ENCODE measurements at regions not wholly inside any gene's neighbourhood (a gene's known extent, or its start where the extent isn't known, plus 50 kb on each side); places are given as distances from the start of the nearest gene placed in this dataset.
"Not testable (repeated sequence)": the region's sequence is repeated elsewhere in the genome, so short reads cannot be mapped to it uniquely, and the experiment has no call there.

GRCh38 chr4:64807821-64808220, 398.6 kb upstream of the TECRL start:
- DNase-seq, result no peak

- DNase-seq, result no peak
Measured at GRCh38 chr4:64799751-64800150, 390.5 kb upstream of the TECRL start.

GRCh38 chr4:64798828-64799227, 389.6 kb upstream of the TECRL start:
- not testable (repeated sequence) for DNase-seq

GRCh38 chr4:64796581-64796980, 387.3 kb upstream of the TECRL start:
- DNase-seq, result no peak

DNA sequence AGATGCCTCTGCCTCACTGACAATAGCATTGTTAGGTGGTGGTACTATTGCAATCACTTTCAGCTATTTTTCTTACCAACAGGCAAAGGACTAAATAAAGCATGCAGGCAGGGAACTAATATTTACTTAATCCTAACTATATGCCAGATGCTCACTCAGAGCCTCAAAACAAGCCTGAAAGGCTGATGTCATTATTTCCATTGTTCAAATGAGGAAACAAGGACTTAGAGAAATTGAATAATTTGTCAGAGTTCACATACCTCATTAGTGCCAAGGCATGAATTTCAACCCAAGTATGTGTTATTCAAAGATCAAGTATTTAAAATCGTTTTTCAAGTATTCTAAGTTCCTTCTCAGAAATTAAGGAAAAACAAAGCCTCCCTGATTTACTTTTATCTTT, 374.9 kb upstream of the TECRL start:
- no peak for DNase-seq

- peak; percentile 6 to 23 (median 21) for DNase-seq
Measured at GRCh38 chr4:64781737-64782326, 372.6 kb upstream of the TECRL start.

- DNase-seq, result no peak
Measured at GRCh38 chr4:64780664-64781063, 371.4 kb upstream of the TECRL start.

- no peak for DNase-seq
Measured at GRCh38 chr4:64777286-64777685, 368.0 kb upstream of the TECRL start.

GRCh38 chr4:64776820-64777219, 367.6 kb upstream of the TECRL start:
- no peak for DNase-seq

DNA sequence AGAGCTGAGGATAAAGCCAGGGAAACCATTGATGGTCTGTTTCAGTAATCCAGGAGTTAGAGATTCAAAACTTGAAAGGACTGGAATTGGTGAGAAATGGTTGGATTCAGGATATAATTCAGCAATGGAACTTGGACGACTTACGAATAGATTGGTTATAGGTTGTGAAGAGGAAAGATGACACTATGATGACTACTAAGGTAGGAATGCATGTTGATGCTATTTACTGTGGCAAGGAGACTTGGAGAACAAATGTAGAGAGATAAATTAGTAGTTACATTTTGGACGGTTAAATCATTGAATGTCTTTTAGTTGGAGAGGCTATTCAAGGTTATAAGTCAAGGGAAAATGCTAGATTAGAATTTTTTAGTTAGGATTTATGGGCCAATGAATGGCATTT, 365.4 kb upstream of the TECRL start:
- no peak for DNase-seq

DNA sequence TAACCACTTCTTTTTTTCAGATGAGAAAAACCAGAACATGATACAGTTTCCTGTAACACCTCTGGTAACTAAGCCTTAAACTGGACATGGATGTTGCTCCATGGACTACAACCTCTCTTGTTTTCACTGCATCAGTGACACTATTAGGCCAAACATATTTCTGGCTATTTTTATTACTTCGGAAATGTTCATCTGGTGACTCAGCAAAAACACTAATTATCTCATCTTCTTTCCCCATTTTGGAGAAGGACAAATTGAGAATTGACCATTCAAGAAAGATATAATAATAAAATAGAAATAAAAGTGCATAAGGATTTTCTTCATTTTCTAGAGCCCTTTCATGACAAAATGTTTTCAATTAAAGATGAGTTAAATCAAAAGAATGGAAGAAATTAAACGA, 361.9 kb upstream of the TECRL start:
- no peak for DNase-seq

GRCh38 chr4:64767547-64767946, 358.3 kb upstream of the TECRL start:
- no peak for DNase-seq

GRCh38 chr4:64766565-64766964, 357.3 kb upstream of the TECRL start:
- DNase-seq, result no peak

- DNase-seq, result no peak
Measured at GRCh38 chr4:64756016-64756415, 346.8 kb upstream of the TECRL start.

DNA sequence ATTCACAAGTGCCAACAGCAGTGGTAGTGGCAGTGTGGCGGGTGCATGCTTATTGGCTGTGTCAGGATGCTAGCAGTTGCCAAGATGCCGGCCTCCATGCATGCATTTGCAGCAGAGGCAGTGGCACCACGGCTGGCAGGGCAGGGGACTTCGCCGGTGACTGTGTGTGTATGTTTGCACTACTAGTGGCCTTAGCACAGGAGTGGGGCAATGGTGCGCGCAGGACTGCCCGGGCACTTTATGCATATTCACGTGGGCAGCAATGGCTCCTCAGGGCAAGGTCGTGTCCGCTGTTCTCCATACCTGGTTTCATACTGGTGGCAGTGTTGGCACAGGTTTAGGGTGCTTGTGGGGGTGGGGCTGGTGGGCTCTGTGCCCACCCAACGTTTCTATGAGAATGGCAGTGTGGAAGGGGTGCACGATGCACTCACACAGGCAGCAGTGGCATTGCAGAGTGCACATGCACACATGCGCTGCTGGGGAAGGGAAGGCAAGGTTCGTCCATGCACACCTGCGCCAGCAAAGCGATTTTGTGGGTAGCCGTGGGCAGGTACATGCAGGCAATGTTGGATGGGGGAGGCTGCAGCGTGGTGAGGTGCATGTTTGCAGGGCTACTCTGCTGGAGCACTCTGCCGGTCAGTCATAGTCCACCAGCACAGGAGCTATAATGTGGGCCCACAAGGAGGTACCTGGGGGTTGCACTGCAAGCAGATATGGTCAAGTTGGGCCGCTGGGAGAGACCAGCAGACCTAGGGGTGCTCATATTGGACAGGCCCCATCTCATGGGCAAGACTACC, 338.9 kb upstream of the TECRL start:
- no peak for DNase-seq

- DNase-seq, result no peak
Measured at GRCh38 chr4:64738240-64738639, 329.0 kb upstream of the TECRL start.

DNA sequence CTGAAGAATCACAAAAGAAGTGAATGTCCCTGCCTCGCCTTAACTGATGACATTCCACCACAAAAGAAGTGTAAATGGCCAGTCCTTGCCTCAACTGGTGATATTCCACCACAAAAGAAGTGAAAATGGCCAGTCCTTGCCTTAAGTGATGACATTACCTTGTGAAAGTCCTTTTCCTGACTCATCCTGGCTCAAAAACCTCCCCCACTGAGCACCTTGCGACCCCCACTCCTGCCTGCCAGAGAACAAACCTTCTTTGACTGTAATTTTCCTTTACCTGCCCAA, 328.5 kb upstream of the TECRL start:
- DNase-seq, result not testable (repeated sequence)

DNA sequence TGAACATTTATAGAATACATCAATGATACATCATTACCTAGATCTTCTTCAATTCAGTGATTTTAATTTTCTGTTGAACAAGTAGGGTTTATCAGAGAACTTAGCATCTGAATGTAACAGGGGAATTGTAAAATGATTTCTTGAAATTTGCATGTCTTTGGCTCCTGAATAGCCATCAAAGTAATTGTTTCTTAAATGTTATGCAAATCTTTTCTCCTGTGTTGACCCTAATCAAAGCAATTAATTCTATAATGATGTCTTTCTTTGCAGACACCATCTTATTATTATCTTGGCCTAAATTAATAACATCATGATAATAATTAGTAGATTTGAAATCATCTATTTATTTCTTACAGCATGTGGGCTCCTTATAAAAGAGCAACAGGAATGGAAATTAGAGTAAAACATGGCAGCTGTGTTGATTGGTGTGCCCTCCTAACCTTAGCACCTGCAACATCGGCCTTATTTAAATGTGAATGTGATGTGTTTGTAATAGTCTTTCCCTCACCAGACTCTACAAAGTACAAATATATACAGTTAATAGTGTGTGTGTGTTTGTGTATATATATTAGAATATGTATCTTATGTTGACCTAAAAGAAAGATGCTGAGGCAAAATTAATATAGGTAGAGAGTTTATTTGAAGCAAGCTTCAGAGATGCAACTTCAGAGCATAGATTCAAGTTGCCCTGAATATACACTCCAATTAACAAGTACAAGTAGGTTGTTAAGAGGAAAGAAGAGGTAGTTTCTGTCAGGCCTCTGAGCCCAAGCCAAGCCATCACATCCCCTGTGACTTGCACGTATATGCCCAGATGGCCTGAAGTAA, 328.0 kb upstream of the TECRL start:
- no peak for DNase-seq

DNA sequence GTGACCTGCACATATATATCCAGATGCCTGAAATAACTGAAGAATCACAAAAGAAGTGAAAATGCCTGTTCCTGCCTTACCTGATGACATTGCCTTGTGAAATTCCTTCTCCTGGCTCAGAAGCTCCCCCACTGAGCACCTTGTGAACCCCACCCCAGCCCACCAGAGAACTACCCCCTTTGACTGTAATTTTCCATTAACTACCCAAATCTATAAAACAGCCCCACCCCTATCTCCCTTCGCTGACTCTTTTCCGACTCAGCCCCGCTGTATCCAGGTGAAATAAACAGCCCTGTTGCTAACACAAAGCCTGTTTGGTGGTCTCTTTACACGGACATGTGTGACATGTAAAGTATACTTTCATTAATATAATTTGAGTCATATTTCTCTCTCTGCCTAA, 320.3 kb upstream of the TECRL start:
- DNase-seq, result no peak

DNA sequence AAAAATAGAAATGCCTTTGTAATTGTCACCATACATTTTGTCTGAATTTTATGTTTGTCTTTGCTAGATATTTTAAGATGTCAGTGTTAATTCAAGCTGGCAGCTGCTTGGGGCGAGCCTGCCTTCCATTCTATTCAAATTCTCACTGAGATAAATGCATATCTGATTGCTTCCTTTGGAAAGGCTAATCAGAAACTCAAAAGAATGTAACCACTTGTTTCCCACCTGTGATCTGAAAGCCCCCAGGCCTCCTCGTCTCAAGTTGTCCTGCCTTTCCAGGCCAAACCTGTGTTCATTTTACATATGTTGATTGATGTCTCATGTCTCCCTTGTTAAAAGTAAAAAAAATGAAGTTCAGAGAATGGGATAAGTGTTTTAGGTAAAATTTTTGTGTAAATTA, 318.7 kb upstream of the TECRL start:
- DNase-seq, result no peak

- DNase-seq, result not testable (repeated sequence)
Measured at GRCh38 chr4:64727391-64727790, 318.1 kb upstream of the TECRL start.

GRCh38 chr4:64724689-64725088, 315.4 kb upstream of the TECRL start:
- no peak for DNase-seq

DNA sequence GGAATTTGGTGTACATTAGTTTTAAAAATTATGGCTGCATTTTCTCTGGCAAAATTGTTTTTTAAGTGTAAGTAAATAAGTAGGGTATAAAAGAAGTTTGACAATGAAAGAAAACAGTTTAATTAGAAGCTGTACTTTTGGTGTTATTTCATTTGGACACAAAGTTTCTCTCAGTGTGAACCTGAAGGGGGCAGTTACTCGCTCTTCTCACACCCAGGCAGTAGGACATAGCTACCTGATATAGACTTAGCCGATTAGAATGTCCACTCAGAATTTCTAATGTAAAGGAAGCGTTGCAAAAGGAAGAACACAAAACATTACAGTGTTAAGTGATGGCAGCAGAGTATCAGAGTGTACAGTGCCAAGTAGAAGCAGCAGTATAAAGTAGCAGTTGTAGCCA, 311.9 kb upstream of the TECRL start:
- no peak for DNase-seq

DNA sequence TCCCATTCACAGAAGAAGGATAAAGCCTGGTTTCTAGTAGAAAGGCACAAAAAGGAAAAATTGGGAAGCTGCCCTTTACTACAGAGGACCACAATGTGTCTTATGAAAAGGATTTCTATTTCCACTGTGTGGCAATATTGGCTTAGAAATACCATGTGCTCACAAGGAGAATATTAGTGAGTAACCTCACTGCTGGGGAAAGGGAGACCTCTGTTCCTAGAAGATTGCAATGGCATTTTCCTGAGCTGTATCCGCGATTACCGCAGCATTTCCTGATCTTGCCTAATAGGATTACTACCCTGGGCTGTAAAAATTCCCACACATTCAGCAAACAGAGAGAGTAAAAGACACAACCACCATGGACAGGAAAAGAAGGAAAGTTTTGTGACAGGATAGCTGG, 308.8 kb upstream of the TECRL start:
- no peak for DNase-seq
